ENCODE measurements at regions not wholly inside any gene's neighbourhood (a gene's known extent, or its start where the extent isn't known, plus 50 kb on each side); places are given as distances from the start of the nearest gene placed in this dataset.
"Not testable (repeated sequence)": the region's sequence is repeated elsewhere in the genome, so short reads cannot be mapped to it uniquely, and the experiment has no call there.

GRCh38 chr5:110812639-110813038, 73.8 kb downstream of the SLC25A46 start:
- no peak for TF ChIP-seq CTCF (IDR thresholded peaks at IDR 0.05; ENCODE audit: insufficient read depth, missing control alignments)
- FAIRE-seq (no peak), DNase-seq (ENCODE audit: insufficient read length, low spot score) (no peak)

- no peak for TF ChIP-seq CTCF (IDR thresholded peaks at IDR 0.05; ENCODE audit: insufficient read depth, missing control alignments)
- FAIRE-seq (no peak), DNase-seq (ENCODE audit: insufficient read length, low spot score) (no peak)
Measured at GRCh38 chr5:110815916-110816605, 77.3 kb downstream of the SLC25A46 start.

- no peak for FAIRE-seq
- TF ChIP-seq CTCF (IDR thresholded peaks at IDR 0.05; ENCODE audit: insufficient read depth, missing control alignments), result no peak
- no peak for DNase-seq (ENCODE audit: insufficient read length, low spot score)
Measured at GRCh38 chr5:110817459-110817858, 78.7 kb downstream of the SLC25A46 start.

- no peak for TF ChIP-seq CTCF (IDR thresholded peaks at IDR 0.05; ENCODE audit: insufficient read depth, missing control alignments)
- FAIRE-seq (no peak), DNase-seq (ENCODE audit: insufficient read length, low spot score) (no peak)
Measured at GRCh38 chr5:110823571-110823970, 84.8 kb downstream of the SLC25A46 start.

- FAIRE-seq, result no peak
- no peak for TF ChIP-seq CTCF (IDR thresholded peaks at IDR 0.05; ENCODE audit: insufficient read depth, missing control alignments)
- DNase-seq (ENCODE audit: insufficient read length, low spot score), result no peak
Measured at GRCh38 chr5:110824936-110825441, 86.2 kb downstream of the SLC25A46 start.

GRCh38 chr5:110832683-110833082, 93.9 kb downstream of the SLC25A46 start:
- FAIRE-seq (no peak), DNase-seq (ENCODE audit: insufficient read length, low spot score) (no peak)
- TF ChIP-seq CTCF (IDR thresholded peaks at IDR 0.05; ENCODE audit: insufficient read depth, missing control alignments), result no peak

- FAIRE-seq, result not testable (repeated sequence)
Measured at GRCh38 chr5:110834933-110835332, 96.1 kb downstream of the SLC25A46 start.

More at GRCh38 chr5:110834933-110835332, 96.1 kb downstream of the SLC25A46 start:
- not testable (repeated sequence) for DNase-seq (ENCODE audit: insufficient read length, low spot score)
